Endodermal cell (in vitro differentiated cells): ENCODE measurements at regions not wholly inside any gene's neighbourhood (a gene's known extent, or its start where the extent isn't known, plus 50 kb on each side); places are given as distances from the start of the nearest gene placed in this dataset.

ENCODE experiments used
- DNase-seq: peaks from one replicate; pipeline ENCODE4 v3.0.0-alpha.2; 2017
- H3K27ac ChIP-seq: 2 replicates; pipeline ENCODE4 v1.5.1; 2013; ENCODE audit warnings: mild to moderate bottlenecking, low read depth, low read length, moderate library complexity
- H3K27me3 ChIP-seq: 2 replicates; pipeline ENCODE4 v1.6.1; 2013; ENCODE audit warnings: mild to moderate bottlenecking, low read length, moderate library complexity; ENCODE audit not compliant: insufficient read depth, control insufficient read depth, poor library complexity, severe bottlenecking
- H3K36me3 ChIP-seq: 2 replicates; pipeline ENCODE4 v1.7.0; 2013; ENCODE audit warnings: mild to moderate bottlenecking, low read length, moderate library complexity; ENCODE audit not compliant: control insufficient read depth, insufficient read depth
- H3K4me1 ChIP-seq: one replicate; pipeline ENCODE4 v1.7.0; 2013; ENCODE audit warnings: low read length; ENCODE audit not compliant: control insufficient read depth, insufficient read depth
- H3K4me3 ChIP-seq: 2 replicates; pipeline ENCODE4 v1.5.1; 2013; ENCODE audit warnings: mild to moderate bottlenecking, low read length, moderate library complexity
- H3K9ac ChIP-seq: 2 replicates; pipeline ENCODE4 v1.6.1; 2013; ENCODE audit warnings: mild to moderate bottlenecking, low read length, moderate library complexity; ENCODE audit not compliant: poor library complexity, severe bottlenecking; ENCODE audit errors: extremely low read depth
- H3K9me3 ChIP-seq: 2 replicates; pipeline ENCODE4 v1.6.1; 2013; ENCODE audit warnings: mild to moderate bottlenecking, low read length, moderate library complexity; ENCODE audit not compliant: control insufficient read depth
- H3K27ac Mint-ChIP-seq: 2 replicates; pipeline ENCODE4 v1.8.0; 2020; ENCODE audit warnings: mixed read lengths
- H3K27me3 Mint-ChIP-seq: 2 replicates; pipeline ENCODE4 v1.8.0; 2021; ENCODE audit warnings: mild to moderate bottlenecking, mixed read lengths; ENCODE audit not compliant: insufficient read depth
- H3K36me3 Mint-ChIP-seq: 2 replicates; pipeline ENCODE4 v1.8.0; 2020; ENCODE audit warnings: low read depth, mixed read lengths
- H3K4me1 Mint-ChIP-seq: 2 replicates; pipeline ENCODE4 v1.8.0; 2020; ENCODE audit warnings: mixed read lengths
- H3K4me3 Mint-ChIP-seq: 2 replicates; pipeline ENCODE4 v1.8.0; 2020; ENCODE audit warnings: mild to moderate bottlenecking, moderate library complexity, mixed read lengths
- H3K9me3 Mint-ChIP-seq: 2 replicates; pipeline ENCODE4 v1.8.0; 2020; ENCODE audit warnings: mild to moderate bottlenecking, mixed read lengths
- CTCF ChIP-seq: fragments of 200-600 bp; sonication (generic); conservative IDR thresholded peaks from 2 replicates; pipeline ENCODE4 v1.5.0; 2021; ENCODE audit warnings: antibody characterized with exemption, mild to moderate bottlenecking
- WGBS, 2 experiments: methylation state at CpG; one replicate each; pipeline versions ENCODE4 v1.1.5 to v1.1.7; 2013; ENCODE audit warnings: missing lambda C conversion rate in 2 of 2, mixed read lengths in 1 of 2; ENCODE audit not compliant: insufficient coverage in 1 of 2, insufficient read length in 1 of 2; 5-methylcytosine and 5-hydroxymethylcytosine counted together

- Mint-ChIP-seq H3K4me3 (no peak overlapping the region), H3K36me3 (peaks cover 3% of the 10 kb centered on the region), H3K27me3 (no peaks in the 10 kb centered on the region), H3K4me1 (peaks cover 7% of the 10 kb centered on the region), H3K9me3 (peaks cover 5% of the 10 kb centered on the region), H3K27ac (no peak overlapping the region)
- Histone ChIP-seq H3K4me3 (no peak overlapping the region), H3K36me3 (no peaks in the 10 kb centered on the region), H3K27ac (no peak overlapping the region), H3K9me3 (no peaks in the 10 kb centered on the region), H3K4me1 (peaks cover 4% of the 10 kb centered on the region), H3K27me3 (no peaks in the 10 kb centered on the region), H3K9ac (no peak overlapping the region)
- DNase-seq, result no peak
- WGBS, 2 experiments, result 94% methylated on average over 1 of the region's 1 CpG; no CpG with 5 or more reads in 1 of the 2 experiments
- no peak for TF ChIP-seq CTCF
Measured at GRCh38 chr4:138404801-138405200, 162.7 kb upstream of the SLC7A11 start.

- no peak for DNase-seq
- no peak overlapping the region for H3K27ac Mint-ChIP-seq
- H3K36me3 Mint-ChIP-seq, result peaks cover 3% of the 10 kb centered on the region
- no peaks in the 10 kb centered on the region for H3K27me3 Mint-ChIP-seq
- Histone ChIP-seq H3K9me3 (no peaks in the 10 kb centered on the region), H3K4me1 (peaks cover 9% of the 10 kb centered on the region), H3K9ac (no peak overlapping the region), H3K36me3 (no peaks in the 10 kb centered on the region), H3K4me3 (no peak overlapping the region), H3K27ac (no peak overlapping the region), H3K27me3 (no peaks in the 10 kb centered on the region)
- peaks cover 5% of the 10 kb centered on the region for H3K9me3 Mint-ChIP-seq
- peaks cover 12% of the 10 kb centered on the region for H3K4me1 Mint-ChIP-seq
- TF ChIP-seq CTCF, result no peak
- no peak overlapping the region for H3K4me3 Mint-ChIP-seq
Measured at GRCh38 chr4:138404251-138404650, 162.1 kb upstream of the SLC7A11 start.

- WGBS, 2 experiments, result 84 to 100% methylated on average over 2 to 3 of the region's 3 CpGs
- H3K27me3 Mint-ChIP-seq, result no peaks in the 10 kb centered on the region
- Histone ChIP-seq H3K9ac (no peak overlapping the region), H3K4me1 (peaks cover 15% of the 10 kb centered on the region), H3K9me3 (no peaks in the 10 kb centered on the region), H3K36me3 (no peaks in the 10 kb centered on the region), H3K27ac (no peak overlapping the region), H3K4me3 (no peak overlapping the region), H3K27me3 (no peaks in the 10 kb centered on the region)
- DNase-seq, result no peak
- no peak for TF ChIP-seq CTCF
- H3K4me3 Mint-ChIP-seq, result no peak overlapping the region
- H3K36me3 Mint-ChIP-seq, result peaks cover 3% of the 10 kb centered on the region
- no peak overlapping the region for H3K27ac Mint-ChIP-seq
- peaks cover 5% of the 10 kb centered on the region for H3K9me3 Mint-ChIP-seq
- H3K4me1 Mint-ChIP-seq, result peaks cover 26% of the 10 kb centered on the region
Measured at GRCh38 chr4:138401334-138401733, 159.2 kb upstream of the SLC7A11 start.
